ENCODE measurements at regions not wholly inside any gene's neighbourhood (a gene's known extent, or its start where the extent isn't known, plus 50 kb on each side); places are given as distances from the start of the nearest gene placed in this dataset.
"Not testable (repeated sequence)": the region's sequence is repeated elsewhere in the genome, so short reads cannot be mapped to it uniquely, and the experiment has no call there.

DNA sequence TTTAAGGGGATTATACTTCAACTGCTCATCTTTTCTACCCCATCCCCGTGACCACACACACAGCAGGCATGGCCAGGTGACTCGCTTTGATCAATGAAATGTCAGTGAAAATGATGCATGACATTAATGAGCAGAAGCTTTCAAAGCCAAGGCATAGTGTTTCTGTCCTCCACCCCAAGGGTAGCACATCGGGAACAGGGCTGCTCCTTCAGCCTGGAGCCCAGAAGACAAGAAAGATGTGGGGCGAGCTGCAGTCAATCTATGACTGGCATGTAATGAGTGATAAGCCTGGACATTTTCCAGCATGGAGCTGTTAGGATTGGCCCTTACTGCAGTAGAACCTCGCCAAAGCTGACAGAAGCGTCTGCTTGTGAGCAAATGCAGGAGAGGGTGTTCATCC lies 122.6 kb upstream of the IRX2 start:
- no peak for DNase-seq

DNA sequence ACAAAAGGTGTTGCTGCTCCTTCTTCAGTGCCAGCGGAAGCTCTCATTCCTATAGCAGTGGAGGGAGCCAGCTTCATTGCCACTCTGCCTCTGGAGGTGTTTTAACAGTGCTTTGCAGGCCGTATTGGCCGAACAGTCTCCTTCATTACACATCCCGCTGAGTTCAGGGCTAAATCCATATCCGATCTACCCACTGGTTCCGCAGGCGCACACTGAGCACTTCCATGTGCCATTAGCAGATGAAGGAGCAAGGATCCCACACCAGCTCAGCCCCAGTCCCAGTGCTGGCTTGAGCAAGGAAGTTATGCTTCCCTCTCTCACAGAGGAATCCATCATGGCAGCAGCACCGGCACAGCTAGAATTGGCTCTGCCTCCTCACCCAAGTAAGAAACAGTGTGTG lies 121.2 kb upstream of the IRX2 start:
- no peak for DNase-seq

DNA sequence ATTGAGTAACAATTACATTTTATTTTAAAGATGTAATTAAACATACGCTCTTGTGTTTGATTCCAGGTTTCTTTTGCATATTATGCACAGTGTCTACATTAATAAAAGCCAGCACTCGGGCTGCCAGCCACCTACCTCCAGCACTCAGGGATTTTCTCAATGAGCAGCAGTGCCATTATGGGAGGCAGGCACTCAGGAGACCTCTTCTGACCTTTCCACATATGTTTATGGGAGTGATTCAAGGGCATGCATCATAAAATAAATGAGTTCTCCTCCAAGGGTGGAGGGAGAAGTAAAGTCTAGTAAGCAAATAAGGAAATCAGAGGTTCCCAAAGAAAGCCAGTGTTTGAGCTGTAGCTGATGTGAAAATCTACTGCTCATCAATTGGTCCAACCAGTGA lies 119.8 kb upstream of the IRX2 start:
- DNase-seq = no peak

DNA sequence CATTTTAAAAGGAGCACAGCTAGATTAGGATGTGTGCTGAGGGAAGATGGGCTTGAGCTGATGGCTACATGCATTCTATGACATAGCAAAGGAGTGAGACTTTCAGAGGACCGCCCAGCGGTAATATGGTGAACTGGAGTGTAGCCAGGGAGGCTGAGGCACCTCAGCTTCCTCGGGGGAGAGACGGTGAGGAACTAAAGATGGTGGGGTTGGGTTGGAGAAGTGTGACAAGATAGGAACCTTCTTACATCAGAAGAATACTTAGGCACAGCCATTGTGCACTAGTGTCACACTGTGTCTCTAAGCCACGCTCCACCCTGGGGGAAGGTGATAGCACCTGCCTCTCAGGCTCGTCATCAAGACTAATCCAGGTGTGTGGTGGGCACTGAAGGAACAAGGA lies 118.0 kb upstream of the IRX2 start:
- no peak for DNase-seq

DNA sequence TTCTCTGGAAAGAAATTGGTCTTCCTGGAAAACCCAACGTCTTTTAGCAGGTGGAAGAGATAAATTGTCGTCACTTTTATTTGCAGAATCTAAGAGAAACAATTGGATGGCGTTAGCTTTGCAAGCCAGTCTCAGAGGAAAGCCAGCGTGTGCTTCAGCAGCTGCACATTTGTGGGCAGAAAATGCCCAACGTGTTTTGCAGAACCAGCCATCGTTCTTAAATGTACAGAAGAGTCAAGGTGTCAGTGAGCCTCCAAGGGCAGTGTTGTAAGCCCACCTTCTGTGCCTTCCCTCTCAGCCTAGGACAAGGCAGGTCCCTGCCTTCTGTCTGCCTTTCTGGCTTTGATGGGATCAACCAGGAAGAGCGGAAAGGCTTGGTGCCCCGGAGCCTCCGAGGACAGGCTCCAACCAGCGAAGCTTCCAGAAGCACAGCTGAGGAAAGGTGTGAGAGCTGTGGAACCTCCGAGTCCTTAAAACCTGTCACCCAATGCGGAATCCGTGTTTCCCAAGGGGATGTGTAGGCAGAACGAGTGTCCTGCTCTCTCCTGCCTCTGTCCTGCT lies 116.0 kb upstream of the IRX2 start:
- DNase-seq = no peak

DNA sequence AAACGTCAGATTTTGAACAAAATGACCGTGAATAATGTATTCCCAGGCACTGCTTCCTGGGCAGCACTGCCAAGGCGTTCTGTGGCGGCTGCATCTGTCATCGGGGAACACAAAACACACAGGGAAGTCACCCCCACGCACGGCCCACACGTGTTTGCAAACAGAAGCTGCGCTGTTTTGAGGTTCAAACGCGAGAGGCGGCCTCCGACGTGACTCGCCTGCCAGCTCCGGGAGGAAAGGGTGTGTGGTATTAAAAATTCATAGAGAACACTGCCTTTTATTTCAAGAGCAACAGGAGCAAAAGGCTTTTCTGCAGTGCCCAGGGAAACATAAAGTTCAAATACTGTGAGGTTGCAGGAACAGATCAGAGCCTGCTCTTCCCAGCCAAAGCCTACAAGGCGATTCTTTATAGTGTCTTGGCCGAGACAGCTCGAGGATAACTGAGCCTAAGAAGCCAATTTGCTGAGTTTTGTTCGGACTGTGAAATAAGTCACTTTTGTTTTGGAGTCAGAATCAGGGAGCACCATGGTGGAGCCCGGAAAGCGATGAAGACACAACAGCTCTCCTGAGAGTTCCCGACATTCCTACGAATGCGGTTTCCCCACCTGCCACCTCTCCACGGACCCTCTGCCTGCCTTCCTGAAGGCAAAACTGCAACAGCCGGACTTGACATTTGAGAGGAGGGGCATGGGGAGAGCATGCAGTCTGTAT lies 115.3 kb upstream of the IRX2 start:
- no peak for DNase-seq

DNA sequence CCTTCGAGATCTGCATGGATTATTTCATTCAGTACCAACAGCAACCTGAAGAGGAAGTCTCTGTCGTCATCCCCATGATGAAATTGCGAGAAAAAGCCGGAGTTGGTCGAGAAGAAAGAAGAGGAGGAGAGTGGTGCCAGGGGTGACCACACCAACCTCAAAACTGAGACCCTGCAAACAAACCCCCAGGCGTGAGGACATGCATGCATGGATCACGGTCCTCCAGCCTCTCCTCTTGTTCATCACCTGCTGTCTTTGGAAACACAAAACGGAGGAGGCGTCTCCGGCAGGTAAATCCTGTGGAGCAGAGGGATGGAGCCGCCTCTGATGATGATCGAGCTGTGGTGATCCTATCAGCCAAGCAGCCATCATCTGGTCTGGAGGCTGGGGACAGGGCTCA lies 114.4 kb upstream of the IRX2 start:
- DNase-seq = no peak

DNA sequence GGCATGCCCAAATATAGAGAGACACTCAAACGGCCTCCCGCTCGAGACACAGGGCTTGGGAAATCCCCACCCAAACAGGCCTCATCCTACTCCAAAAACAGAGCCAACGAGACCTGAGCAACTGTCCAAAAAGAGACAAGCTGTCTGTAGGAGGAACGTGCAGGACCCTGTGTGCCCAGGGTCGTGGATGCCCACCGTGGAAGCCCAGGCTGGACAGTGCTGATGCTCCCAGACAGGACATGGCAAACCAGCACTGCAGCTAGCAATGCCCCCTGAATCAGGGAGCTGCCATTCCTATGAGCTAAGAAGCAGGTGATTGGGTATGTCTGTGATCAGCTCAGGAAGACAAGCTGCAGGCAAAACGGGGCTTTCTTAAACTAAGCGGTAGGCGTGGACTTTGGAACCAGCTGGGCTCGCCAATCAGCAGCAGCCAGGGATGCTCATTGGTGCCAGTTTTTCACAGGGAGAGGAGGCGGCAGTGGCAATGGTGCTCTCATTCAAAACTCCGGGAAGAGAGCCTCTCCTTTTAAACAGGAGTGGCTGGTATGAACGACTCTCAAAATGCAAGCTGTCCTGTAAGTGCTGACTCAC lies 113.1 kb upstream of the IRX2 start:
- no peak for DNase-seq

DNA sequence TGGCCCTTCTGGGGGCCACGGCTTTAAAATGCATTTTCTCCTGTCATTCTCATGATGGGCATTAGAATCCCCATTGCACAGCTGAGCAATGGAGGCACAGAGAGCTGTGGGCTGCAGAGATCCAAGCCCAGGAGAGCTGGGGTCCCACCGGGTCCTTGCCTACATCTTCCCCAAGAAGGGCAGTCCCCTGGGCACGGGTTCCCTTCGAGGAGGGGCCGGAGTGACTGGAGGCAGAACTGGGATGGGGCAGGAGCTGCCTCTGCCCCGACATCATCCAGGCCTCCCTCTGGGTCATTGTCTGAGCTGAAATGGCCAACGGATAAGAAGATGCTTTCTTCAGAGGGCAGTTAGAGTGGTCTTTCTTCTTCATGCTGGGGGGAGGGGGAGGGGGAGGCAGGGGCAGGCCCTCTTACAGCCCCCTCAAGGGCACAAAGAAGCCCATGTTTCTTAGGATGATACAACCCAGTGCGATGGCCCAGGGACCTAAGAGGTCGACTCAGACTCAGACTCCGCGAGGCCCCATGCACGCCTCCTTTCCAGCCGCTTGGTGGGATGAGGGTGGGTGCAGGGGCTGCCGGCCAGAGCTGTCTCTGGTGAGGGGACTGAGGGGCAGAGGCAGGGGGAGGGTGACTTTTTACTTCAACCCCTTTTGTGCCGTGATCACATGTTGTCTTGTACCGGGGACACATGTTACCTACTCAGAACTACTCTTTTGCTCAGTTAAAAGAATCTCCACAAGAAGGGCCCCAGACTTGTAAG lies 112.4 kb upstream of the IRX2 start:
- no peak for DNase-seq

DNA sequence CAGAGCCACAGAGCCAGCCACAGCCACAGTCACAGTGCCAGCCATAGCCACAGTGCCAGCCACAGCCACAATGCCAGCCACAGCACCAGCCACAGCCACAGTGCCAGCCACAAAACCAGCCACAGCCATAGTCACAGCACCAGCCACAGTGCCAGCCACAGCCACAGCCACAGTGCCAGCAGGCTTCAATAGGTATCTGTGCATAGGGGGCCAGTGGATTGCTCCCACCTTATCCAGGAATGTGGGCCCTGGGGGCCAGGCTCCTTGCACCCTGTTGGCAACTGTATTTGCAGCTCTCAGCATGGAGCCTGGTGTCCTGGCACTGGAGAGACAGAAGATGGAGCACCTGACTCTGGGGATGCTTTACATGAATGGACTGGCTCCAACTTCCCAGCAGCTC lies 111.7 kb upstream of the IRX2 start:
- no peak for DNase-seq

DNA sequence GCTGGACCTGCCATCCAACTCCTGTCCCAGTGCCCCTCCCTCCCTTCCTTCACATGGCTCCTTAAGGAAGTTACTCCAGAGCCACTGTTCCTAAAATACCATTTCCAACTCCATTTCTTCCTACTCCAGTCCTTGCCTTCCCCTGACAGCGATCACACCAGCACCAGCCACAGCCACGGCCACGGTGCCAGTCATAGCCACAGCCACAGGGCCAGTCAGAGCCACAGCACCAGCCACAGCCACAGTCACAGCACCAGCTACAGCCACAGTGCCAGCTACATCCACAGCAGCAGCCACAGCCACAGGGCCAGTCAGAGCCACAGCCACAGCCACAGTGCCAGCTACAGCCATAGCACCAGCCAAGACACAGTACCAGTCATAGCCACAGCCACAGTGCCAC lies 110.7 kb upstream of the IRX2 start:
- DNase-seq = not testable (repeated sequence)

DNA sequence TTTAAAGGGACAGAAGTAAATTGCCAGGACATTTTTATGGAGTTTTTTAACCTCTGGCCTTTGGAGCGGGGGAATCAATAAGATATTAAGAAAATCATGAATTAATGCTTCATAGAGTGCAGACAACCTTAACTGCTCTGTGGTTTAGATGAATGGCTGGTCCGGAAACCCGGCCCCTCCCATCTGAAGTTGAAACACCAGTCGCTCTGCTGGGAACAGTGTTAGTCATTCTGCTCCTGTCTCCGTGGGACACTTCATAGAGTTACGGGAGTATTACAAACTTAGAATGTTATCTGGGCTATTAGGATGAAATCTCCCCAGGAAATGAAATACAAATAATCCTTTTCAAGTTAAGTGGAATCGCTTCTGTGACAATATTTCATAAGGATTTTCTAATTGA lies 110.1 kb upstream of the IRX2 start:
- DNase-seq = no peak

DNA sequence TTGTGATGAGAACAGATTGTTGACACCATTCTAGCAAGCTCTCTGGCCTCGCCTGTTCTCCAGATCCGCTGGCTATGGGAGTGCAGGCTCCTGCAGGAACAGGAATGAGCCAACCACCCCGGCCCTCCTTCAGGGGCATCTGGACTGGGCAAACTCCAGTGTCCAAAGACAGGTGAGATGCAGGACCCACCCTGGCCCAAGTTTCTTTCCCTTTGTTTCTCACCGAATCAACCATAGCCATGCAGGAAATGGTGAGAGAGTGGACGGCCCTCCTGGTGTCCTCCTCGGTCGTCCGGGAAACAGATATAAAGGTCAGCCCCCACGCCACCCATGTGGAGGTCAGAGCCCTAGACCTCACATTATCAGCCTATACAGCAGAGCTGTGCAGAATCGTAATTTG lies 108.6 kb upstream of the IRX2 start:
- DNase-seq = no peak

DNA sequence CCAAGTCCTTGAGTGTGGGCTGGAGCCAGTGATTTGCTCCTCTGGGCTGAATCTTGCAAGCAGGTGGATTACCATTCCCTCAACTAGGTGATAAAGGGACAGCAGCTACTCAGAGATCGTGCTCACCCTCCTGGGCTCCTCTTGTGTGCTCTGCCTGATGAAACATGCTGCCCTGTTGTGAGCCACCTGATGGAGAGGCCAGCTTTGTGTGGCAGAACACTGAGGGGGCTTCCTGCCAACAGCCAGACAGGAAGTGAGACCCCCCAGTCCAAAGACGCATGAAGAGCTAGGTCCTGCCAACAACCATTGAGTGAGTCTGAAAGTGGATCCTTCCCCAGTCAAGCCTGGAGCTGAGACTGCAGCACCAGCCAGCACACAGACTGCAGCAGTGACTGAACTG lies 106.4 kb upstream of the IRX2 start:
- no peak for DNase-seq

DNA sequence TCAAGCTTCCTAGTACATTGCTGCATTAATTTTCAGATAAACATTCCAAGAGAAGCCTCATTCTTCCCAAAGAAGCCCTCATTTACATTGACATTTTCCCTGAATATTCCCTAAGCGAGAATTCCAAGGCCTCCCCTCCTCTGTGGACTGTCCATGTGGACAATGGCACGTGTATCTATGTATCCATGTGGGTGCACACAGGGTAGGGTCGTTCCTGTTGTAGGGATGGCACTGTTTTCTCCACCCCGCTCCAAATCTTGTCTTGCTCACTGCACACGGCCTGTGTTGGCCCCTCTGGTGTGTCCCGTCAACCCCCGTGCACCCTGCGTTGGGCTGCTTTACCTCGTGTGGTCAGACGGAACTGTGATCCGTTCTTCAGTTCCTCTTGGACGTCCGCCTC lies 104.7 kb upstream of the IRX2 start:
- DNase-seq = no peak

DNA sequence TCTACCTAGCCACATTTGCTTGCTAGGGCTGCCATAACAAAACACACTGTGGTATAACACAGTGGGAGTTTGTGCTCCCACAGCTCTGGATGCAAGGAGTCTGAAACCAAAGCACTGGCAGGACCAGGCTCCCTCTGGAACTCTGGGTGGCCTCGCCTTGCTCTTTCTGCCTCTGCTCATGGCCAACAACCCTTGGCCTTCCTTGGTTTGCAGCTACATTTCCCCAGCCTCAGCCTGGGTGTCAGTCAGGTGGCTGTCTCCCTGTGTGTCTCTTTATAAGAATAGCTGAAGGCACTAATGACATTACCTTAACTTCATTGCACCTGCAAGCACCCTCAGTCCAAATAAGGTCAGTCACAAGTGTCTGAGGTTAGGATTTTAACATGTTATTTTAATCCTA lies 101.0 kb upstream of the IRX2 start:
- no peak for DNase-seq

DNA sequence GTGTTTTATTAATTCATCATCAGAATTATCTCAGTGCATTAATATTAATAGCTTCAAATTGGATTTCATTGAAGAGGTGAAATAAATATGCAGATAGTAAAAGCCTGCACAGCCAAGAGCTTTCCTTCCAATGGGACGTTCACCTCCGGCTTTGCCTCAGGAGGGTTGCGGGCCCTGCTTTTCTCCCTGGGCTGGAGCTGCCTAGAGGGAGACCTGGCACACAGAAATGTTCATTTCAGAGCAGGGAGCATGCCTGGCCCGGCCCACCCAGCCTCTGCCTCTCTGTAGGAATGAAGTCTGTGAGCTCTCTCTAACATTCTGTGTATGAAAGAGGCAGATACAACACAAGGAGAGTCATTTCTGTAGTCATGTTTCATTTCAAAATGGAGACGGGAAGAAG lies 100.4 kb upstream of the IRX2 start:
- no peak for DNase-seq

DNA sequence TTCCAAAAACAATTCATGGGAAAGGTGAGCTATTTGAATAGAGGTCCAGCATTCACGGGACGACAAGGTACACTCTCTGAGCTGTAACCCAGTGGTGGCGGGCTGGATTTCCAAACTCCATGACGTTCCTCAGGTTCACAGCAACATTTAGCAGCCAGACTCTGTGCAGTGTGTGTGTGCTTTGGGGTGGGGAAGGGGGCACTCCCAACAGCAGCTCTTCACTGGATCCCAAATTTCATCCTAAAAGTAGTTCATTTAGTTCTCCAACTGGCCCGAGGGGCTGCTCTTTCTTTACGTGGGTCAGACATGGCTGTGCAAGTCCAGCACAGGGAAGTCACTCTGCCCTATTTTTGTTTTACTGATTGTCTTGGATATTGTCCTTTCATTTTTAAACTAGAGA lies 98.0 kb upstream of the IRX2 start:
- DNase-seq = no peak

DNA sequence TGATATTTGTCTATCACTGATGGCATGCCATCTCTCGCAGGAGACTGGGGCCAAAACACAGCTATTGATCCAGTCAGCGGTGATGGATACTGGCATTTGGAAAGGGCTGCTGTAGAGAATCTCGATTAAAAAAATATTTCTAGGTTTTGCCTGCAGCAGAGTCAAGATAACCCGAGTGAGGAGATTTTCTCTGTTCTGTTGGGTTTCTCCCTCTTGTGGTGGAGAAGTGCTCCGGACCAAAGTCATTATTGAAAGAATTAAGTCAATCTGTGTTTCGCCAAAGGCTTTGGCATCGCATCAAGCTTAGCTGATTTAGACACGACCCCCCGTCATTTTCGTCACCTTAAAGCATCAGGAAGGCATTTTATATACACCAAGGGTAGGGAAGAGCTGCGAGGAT lies 97.1 kb upstream of the IRX2 start:
- no peak for DNase-seq

DNA sequence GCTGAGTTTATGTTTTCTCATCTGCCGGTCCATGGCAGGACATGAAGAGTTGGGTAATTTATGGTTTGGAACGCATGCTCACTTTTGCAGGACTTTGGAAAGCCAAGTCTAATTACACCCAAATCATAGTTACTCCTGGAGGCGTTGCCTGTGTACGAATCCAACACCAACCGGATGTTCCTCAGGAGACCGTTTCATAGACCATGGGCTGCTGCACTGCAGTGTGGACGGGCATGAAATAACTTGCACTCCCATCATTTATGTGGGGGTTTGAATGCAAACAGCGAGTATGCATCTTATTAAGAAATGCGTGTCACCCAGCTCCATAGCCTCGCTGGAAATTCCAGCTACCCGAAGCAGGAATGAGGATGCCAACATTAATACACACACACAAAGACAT lies 96.1 kb upstream of the IRX2 start:
- DNase-seq = no peak

DNA sequence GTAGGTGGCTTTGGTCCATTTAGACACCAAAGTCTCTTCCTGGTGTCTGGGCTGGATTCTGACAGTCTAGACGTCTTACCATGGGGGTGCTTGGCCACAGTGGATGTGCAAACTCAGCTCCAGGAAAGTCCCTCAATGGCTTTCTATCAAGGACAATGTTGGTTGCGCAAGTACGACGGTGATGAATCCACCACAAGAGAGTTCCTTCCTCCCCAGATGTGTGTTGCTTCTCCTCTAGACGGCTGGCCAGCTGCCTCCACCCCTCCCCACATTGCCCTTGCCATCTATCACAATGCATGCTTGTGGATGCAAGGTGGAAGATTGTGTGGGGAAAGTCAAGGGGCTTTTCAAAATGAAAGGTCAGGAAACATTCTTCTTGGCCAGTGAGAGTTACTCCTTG lies 89.7 kb upstream of the IRX2 start:
- no peak for DNase-seq

DNA sequence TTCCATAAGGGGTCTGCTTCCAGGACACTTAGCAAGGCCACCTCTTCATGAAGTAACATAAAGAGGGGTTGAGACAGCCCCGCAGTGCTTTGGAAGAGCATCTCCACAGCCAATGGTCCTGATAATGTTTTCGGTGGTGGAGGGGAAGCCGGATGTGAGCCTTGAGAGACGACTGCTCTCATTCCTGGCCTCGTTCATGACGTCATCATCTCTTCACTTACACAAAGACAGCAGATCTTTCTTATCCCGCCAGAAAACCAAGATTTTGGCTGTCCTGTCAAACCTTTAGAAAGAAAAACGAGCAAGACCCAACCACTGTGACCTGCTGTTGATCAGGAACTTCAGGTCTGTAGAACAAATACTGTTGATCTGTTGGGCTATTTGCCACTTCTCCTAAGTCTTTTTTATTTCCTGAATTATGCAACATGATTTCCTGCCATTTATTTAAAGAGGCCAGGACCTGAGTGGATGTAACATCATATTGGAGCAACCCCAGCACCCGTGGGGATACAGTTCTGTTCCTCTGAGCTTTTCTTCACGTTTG lies 89.0 kb upstream of the IRX2 start:
- no peak for DNase-seq

DNA sequence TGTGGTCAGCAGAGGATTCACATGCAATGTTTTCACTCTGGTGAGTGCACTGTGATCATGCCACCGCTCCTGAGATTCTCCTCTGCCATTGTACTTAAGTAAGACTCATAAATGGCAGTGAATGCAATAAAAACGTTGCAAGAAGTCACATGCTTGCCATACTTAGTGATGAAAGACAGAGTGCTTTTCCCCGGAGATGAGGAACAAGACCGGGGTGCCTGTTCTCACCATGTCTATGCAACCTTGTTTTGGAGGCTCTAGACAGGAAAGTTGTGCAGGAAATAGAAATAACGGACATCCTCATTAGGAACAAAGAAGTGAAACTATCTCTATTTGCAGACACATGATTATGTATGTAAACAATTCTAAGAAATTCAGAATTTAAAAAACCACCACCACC lies 84.7 kb upstream of the IRX2 start:
- no peak for DNase-seq

DNA sequence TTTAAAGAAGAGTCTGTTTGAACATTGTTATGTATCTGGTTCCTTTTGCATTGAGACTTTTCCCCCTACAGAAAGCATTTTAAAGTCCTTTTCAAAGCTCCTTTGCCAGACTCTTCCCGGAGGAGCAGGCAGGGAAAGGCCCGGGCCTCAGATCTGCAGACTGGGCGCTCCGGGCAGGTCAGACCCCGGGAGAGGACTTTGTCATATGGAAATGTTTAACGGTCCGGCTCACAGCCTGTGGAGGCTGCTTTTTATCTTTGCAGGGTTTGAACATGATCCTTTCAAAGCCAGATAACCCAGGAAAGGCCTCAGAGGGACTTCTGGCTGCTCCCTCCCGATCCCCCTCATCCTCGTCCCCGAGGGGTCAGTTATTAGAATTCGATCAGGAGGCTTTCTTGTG lies 82.1 kb upstream of the IRX2 start:
- DNase-seq = no peak

All from activated CD4-positive, alpha-beta T cell treated with anti-CD3 and anti-CD28 coated beads for 4 hours (primary cell).